ENCODE measurements at regions not wholly inside any gene's neighbourhood (a gene's known extent, or its start where the extent isn't known, plus 50 kb on each side); places are given as distances from the start of the nearest gene placed in this dataset.

DNA sequence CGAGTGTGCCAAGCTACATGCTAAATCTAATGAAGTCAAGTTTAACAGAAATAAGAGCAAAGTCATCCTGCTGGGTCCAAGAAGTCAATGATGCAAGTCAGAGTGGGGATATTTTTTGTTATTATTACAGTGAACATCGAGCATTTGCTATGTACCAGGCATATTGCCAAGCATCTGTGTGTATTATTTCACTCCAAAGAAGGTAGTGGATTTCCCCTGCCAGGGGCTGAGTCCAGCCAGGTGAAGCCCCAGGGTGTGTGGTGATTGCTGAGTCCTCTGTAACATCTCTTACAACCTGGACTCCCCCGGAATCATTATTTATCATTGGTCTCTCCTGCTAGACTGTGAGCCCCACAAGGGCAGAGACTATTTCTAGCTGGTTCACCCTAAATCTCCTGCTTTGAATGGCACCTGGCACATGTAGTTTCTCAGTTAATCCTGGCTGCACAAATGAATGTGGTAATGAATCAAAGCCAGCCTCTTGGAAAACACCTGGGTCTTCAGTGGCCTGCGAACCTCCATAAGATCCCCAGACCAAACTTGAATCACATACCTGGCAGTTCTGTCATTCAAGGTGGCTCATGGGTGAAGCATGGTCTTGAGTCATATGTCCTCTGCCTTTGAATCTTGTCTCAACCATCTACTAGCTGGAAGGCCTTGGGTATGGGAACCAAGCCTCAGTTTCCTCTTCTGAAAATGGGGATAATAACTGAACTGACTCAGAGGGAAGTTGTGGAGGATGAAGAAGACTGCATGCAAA lies 549.2 kb downstream of the MIAT start:
- TF ChIP-seq, protein P1, sequence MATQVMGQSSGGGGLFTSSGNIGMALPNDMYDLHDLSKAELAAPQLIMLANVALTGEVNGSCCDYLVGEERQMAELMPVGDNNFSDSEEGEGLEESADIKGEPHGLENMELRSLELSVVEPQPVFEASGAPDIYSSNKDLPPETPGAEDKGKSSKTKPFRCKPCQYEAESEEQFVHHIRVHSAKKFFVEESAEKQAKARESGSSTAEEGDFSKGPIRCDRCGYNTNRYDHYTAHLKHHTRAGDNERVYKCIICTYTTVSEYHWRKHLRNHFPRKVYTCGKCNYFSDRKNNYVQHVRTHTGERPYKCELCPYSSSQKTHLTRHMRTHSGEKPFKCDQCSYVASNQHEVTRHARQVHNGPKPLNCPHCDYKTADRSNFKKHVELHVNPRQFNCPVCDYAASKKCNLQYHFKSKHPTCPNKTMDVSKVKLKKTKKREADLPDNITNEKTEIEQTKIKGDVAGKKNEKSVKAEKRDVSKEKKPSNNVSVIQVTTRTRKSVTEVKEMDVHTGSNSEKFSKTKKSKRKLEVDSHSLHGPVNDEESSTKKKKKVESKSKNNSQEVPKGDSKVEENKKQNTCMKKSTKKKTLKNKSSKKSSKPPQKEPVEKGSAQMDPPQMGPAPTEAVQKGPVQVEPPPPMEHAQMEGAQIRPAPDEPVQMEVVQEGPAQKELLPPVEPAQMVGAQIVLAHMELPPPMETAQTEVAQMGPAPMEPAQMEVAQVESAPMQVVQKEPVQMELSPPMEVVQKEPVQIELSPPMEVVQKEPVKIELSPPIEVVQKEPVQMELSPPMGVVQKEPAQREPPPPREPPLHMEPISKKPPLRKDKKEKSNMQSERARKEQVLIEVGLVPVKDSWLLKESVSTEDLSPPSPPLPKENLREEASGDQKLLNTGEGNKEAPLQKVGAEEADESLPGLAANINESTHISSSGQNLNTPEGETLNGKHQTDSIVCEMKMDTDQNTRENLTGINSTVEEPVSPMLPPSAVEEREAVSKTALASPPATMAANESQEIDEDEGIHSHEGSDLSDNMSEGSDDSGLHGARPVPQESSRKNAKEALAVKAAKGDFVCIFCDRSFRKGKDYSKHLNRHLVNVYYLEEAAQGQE (IDR thresholded peaks at IDR 0.05; ENCODE audit: insufficient read depth in 1 of 2, low read depth in 2 of 2, low read length in 2 of 2): no peak
- no peak for TF ChIP-seq TAF1 (IDR thresholded peaks at IDR 0.05; ENCODE audit: borderline replicate concordance, insufficient read depth, low read length)
- TF ChIP-seq FOXP2 (optimal IDR thresholded peaks at IDR 0.05; ENCODE audit: borderline replicate concordance, extremely low read depth, extremely low read length, insufficient read depth): no peak
- no peak for TF ChIP-seq SIN3A (IDR thresholded peaks at IDR 0.05; ENCODE audit: borderline replicate concordance, insufficient read depth, low read length)
- TF ChIP-seq POLR2AphosphoS5 (IDR thresholded peaks at IDR 0.05; ENCODE audit: low read depth, low read length): no peak

- TF ChIP-seq TAF1 (IDR thresholded peaks at IDR 0.05; ENCODE audit: borderline replicate concordance, insufficient read depth, low read length) (no peak), POLR2AphosphoS5 (IDR thresholded peaks at IDR 0.05; ENCODE audit: low read depth, low read length) (no peak), FOXP2 (optimal IDR thresholded peaks at IDR 0.05; ENCODE audit: borderline replicate concordance, extremely low read depth, extremely low read length, insufficient read depth) (no peak), SIN3A (IDR thresholded peaks at IDR 0.05; ENCODE audit: borderline replicate concordance, insufficient read depth, low read length) (no peak)
- TF ChIP-seq, protein P1 (IDR thresholded peaks at IDR 0.05; ENCODE audit: insufficient read depth in 1 of 2, low read depth in 2 of 2, low read length in 2 of 2): no peak
Measured at GRCh38 chr22:27207266-27207665, 549.9 kb downstream of the MIAT start.

GRCh38 chr22:27207907-27208306 lies 550.5 kb downstream of the MIAT start:
- TF ChIP-seq, protein P1 (IDR thresholded peaks at IDR 0.05; ENCODE audit: insufficient read depth in 1 of 2, low read depth in 2 of 2, low read length in 2 of 2): no peak
- TF ChIP-seq POLR2AphosphoS5 (IDR thresholded peaks at IDR 0.05; ENCODE audit: low read depth, low read length) (no peak), FOXP2 (optimal IDR thresholded peaks at IDR 0.05; ENCODE audit: borderline replicate concordance, extremely low read depth, extremely low read length, insufficient read depth) (no peak), TAF1 (IDR thresholded peaks at IDR 0.05; ENCODE audit: borderline replicate concordance, insufficient read depth, low read length) (no peak), SIN3A (IDR thresholded peaks at IDR 0.05; ENCODE audit: borderline replicate concordance, insufficient read depth, low read length) (no peak)

DNA sequence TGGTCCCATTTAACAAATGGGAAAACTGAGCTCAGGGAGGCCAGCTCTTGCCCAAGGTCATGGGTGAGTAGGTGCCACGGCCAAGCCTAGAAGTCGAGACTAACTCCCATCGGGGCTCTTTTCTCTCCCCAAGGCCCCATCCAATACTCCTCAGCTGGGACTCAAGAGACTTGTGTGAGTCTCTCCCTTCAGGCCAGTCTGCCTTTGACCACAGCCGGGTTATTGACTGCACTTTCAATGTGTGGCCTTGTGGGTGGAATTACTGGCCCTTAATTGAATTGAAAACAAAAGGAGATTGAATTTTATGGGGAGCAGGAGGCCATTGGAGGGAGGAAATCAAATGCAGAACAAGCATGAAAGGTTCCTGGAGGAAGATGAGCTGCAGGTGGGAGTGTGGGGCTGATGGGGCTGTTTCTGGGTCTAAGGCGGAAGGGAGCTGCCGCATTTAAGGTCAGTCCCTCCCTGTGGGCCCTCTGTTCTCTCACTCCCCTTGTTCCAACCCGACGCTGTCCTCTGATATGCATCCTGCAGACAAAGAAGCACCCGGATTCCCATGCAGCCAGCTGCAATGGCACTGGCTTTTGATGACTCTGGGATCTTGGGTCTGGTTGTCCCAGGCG lies 552.8 kb downstream of the MIAT start:
- TF ChIP-seq, protein P1 (IDR thresholded peaks at IDR 0.05; ENCODE audit: insufficient read depth in 1 of 2, low read depth in 2 of 2, low read length in 2 of 2): no peak
- TF ChIP-seq SIN3A (IDR thresholded peaks at IDR 0.05; ENCODE audit: borderline replicate concordance, insufficient read depth, low read length) (no peak), FOXP2 (optimal IDR thresholded peaks at IDR 0.05; ENCODE audit: borderline replicate concordance, extremely low read depth, extremely low read length, insufficient read depth) (no peak), TAF1 (IDR thresholded peaks at IDR 0.05; ENCODE audit: borderline replicate concordance, insufficient read depth, low read length) (no peak), POLR2AphosphoS5 (IDR thresholded peaks at IDR 0.05; ENCODE audit: low read depth, low read length) (no peak)

All from PFSK-1 (cell line).